ENCODE measurements at regions not wholly inside any gene's neighbourhood (a gene's known extent, or its start where the extent isn't known, plus 50 kb on each side); places are given as distances from the start of the nearest gene placed in this dataset.

DNA sequence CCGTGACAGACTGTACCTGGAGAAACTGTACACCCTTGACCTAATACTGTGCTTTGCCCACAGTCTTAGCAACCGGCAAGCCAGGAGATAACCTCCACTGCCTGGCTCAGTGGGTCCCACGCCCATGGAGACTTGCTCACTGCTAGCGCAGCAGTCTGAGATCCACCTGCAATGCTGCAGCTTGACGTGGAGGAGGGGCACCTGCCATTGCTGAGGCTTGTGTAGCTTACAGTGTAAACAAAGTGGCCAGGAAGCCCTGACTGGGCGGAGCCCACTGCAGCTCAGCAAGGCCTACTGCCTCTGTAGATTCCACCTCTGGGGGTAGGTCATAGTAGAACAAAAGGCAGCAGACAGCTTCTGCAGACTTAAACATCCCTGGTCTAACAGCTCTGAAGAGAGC is 189.3 kb downstream of the EDEM1 start:
- no peak for TF ChIP-seq EZH2 (optimal IDR thresholded peaks at IDR 0.05; ENCODE audit: low read depth, low read length)
- TF ChIP-seq, protein P1, sequence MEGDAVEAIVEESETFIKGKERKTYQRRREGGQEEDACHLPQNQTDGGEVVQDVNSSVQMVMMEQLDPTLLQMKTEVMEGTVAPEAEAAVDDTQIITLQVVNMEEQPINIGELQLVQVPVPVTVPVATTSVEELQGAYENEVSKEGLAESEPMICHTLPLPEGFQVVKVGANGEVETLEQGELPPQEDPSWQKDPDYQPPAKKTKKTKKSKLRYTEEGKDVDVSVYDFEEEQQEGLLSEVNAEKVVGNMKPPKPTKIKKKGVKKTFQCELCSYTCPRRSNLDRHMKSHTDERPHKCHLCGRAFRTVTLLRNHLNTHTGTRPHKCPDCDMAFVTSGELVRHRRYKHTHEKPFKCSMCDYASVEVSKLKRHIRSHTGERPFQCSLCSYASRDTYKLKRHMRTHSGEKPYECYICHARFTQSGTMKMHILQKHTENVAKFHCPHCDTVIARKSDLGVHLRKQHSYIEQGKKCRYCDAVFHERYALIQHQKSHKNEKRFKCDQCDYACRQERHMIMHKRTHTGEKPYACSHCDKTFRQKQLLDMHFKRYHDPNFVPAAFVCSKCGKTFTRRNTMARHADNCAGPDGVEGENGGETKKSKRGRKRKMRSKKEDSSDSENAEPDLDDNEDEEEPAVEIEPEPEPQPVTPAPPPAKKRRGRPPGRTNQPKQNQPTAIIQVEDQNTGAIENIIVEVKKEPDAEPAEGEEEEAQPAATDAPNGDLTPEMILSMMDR (IDR thresholded peaks at IDR 0.05; ENCODE audit: low read length), result no peak
